Cerebellar cortex (tissue), 1 donor: ENCODE measurements at regions not wholly inside any gene's neighbourhood (a gene's known extent, or its start where the extent isn't known, plus 50 kb on each side); places are given as distances from the start of the nearest gene placed in this dataset.

Experiments used
- DNase-seq: peaks from one replicate; pipeline ENCODE4 v3.0.0-alpha.2; 2015; ENCODE audit warnings: low spot score

- no peak for DNase-seq
Observed at GRCh38 chr7:33754933-33755928, 150.1 kb upstream of the BMPER start.

DNA sequence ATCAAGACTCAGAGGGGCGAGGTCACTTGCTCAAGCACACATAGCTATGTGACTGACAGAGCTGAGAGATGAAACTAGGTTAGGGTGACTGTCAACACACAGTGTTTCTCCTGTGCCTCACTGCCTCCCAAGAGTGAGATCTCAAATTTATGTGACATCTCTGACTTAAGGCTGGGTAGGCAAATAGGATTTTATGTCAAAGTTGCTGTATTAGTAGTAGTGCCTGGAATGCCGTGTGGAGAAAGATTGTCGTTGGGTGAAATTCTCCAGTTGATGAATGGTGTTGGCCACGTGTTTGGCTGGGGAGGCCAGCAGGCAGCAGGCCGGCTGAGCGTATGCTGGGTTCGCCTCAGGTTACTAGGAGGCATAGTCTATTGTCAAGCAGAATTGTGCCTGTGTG, 148.3 kb upstream of the BMPER start:
- DNase-seq: no peak

- DNase-seq: peak; percentile 62
Observed at GRCh38 chr7:33757563-33758165, 147.7 kb upstream of the BMPER start.

GRCh38 chr7:33760146-33760545, 145.2 kb upstream of the BMPER start:
- DNase-seq: no peak

- no peak for DNase-seq
Observed at GRCh38 chr7:33760834-33761233, 144.5 kb upstream of the BMPER start.

DNA sequence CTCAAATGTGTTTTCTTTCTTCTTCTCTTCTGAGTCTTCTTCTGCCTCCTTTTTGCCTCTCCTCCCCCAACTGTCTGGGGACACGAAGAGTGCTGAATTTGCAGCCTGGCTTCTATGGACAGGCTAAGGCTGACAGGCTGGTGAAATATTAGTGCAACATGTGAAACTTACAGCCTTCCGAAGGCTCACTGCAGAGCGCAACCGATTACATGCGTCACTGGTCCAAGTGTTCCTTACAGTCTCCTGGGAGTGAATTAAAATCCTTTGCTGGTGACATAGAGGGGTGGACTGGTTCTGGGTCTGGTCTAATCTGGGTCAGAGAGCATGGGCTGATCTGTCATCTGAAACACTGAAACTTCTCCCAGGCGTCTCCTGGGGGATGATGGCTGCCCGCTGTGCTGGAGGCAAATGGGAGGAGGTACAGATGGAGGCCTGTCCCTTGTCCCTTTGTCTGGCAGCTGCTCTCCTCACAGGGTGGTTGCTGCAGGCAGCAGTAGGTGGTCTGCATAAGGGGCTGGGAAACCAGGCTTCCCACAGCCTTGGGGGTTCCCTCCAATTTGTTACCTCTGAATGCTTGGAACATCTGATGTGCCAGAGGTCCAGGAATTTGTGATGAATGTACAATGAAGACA, 143.8 kb upstream of the BMPER start:
- no peak for DNase-seq

- DNase-seq: no peak
Observed at GRCh38 chr7:33762151-33762910, 143.0 kb upstream of the BMPER start.

DNA sequence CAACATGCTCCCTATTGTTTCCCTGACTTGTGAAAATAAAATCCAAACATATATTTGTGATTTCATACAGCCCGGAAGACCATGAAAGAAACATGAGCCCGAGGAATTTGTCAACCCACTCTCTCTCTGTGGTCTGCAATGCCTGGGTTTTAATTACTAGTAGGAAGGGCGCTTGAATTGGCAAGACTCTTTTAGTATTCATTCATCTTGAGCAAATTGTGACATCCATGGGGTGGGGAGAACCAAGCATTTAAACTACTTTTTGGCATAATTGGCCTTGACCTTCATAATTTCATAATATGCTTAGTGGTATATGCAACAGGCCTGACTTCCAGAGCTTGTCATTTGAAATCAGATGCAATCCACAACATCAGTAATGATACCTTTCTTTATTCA, 142.4 kb upstream of the BMPER start:
- no peak for DNase-seq

- no peak for DNase-seq
Observed at GRCh38 chr7:33764752-33765451, 140.4 kb upstream of the BMPER start.

GRCh38 chr7:33766405-33766804, 138.9 kb upstream of the BMPER start:
- no peak for DNase-seq

- no peak for DNase-seq
Observed at GRCh38 chr7:33769930-33770329, 135.4 kb upstream of the BMPER start.

DNA sequence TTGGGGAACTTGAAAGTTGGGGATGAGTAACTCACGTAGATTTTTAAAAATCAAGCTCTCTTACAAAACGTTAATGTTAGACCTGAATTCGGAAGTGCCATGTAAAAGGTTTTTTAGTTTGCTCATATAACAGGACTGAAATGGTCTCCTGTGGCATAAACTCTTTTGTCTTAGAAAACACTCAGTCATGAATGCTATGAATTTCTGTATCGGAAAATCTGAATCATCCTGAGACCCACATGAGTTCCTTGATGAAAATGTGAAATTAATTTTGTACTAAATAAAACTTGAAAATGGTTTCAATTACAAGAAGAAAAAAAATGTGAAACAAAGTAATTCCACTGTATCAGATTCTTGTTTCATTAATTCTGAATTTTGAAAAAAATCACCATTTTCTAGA, 134.8 kb upstream of the BMPER start:
- no peak for DNase-seq

GRCh38 chr7:33771422-33771821, 133.9 kb upstream of the BMPER start:
- DNase-seq: no peak

GRCh38 chr7:33773053-33773452, 132.3 kb upstream of the BMPER start:
- DNase-seq: no peak

DNA sequence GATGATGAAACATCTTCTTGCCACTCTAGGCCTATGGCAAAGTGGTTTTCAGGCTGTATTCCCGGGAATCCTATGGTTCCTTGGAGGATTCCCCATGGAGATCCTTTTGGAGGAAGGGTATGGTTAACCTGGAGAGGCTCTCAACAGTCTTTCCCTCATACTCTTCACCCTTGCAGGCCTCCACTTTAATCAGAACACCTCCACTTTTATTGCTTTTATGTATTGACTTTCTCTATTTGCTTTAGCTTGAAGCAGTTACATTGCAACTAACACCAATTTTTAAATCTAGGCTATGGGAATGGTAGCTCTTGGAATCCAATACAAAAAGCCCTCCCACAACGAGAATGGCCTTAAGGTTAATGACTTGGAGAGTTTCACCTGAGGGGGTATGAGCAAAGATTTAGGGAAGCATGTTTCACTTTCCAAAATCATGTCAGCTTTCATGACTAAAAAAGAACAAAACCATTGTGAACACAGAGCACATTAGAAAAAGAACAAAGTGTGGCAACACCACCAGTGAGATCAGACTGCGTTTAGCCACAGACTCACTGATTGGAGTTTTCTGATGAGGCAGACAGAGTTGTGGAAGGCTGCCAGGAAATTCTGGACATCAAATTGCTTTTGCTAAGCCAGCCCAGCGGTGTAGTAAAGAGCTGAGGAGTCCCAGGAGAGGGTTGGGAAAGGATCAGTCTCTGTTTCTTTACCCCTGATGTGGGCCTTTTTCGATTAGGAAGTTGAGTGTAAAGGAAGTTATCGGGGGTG, 130.4 kb upstream of the BMPER start:
- DNase-seq: no peak

DNA sequence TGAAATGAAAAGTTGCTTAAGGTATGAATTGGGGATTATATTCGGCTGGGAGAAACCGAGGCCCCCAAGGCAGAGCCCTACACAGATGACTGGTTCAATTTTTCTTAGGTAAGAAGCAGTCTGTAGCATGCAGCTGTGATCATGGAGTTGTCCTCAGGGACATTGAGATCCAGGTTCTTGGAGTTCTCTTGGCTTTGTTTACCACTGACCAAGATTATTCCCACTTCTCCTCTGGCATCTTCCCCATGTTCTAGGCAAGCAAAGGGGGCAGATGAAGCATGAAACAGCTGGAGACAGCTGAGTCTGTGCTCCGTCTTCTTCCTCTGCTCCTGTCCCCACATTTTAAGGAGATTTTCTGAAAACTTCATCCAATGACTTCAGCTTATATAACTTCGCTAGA, 129.5 kb upstream of the BMPER start:
- no peak for DNase-seq

DNA sequence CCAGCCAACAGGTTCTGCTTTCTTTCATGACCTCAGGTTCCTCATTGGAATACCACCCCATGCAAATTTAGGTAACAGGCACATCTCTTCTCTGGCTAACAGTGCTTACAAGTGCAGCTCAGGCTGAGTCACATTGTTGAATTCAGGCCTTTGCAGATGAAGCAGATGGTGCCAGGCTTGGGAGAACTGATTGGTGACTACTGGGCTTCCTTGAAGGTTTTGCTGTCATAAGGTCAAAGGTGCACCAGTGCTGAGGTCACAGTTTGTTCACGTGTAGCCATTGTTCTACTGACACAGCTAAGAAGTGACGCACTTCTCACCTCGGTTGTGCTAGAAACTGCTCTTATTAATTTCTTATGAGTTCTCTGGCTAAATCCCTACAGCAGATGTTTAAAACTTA, 128.6 kb upstream of the BMPER start:
- no peak for DNase-seq

DNA sequence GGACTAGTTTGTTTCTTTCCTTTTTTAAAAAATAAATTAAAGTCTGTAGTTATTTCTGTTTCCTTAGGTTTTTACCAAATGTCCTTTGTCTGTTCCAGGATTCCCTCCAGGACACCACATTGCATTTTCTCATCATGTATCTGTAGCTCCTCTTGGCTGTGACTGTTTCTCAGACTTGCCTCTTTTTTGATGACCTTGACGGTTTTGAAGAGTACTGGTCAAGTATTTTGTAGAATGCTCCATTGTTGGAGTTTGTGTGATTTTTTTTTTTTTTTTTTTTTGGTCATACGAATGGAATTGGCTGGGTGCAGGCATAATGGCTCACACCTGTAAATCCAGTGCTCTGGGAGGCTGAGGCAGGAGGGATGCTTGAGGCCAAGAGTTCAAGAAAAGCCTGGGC, 127.1 kb upstream of the BMPER start:
- DNase-seq: no peak

GRCh38 chr7:33779216-33779615, 126.1 kb upstream of the BMPER start:
- no peak for DNase-seq

DNA sequence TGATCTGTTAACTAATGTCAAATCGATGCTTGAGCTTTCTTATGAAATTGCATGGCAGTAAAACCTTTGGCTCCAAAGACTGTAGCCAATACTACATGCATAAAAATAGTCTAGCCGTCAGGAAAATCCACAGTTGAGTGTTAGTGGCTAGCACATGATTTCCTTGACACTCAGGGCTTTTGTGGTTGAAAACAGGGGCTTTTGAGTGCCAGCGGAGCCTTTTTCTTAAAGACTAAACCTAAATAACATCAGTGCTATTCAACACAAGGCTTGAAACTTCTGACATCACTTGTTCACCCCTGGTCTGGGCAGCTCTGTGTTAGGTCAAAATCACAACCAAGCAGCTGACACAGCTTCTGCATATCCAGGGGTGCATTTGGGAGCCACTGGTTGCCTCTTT, 124.2 kb upstream of the BMPER start:
- no peak for DNase-seq

DNA sequence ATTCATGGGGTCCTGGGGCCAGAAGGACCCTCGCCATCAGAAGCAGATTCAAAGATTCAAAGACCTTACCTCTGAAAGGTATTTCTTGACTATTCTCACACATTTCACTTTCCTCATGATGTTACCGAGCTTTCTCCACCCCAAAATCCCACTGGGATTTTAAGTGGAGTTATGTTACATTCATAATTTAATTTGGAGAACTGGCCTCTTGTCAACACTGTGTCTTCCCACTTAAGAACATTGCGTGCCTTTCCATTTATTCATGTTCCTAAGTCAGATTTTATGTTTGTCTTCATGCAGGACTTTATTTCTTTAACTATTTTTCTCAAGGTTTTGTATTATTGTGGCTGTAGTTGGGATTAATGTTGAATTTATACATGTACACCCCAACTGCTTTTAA, 123.5 kb upstream of the BMPER start:
- no peak for DNase-seq
